GM23248 (cell line): ENCODE measurements at regions not wholly inside any gene's neighbourhood (a gene's known extent, or its start where the extent isn't known, plus 50 kb on each side); places are given as distances from the start of the nearest gene placed in this dataset.

Experiments
- DNase-seq: peaks from one replicate; pipeline ENCODE4 v3.0.0-alpha.2; 2015
- H2AFZ ChIP-seq: fragments of 200-600 bp; sonication (generic); 2 replicates; pipeline ENCODE4 v1.6.1; 2016; ENCODE audit warnings: antibody characterized with exemption
- H3F3A ChIP-seq: fragments of 200-600 bp; sonication (generic); 2 replicates; pipeline ENCODE4 v1.6.1; 2016; ENCODE audit warnings: mild to moderate bottlenecking, antibody characterized with exemption, mixed run types; ENCODE audit not compliant: insufficient read depth
- H3K27ac ChIP-seq: fragments of 200-600 bp; sonication (generic); 2 replicates; pipeline ENCODE4 v1.5.1; 2016; ENCODE audit warnings: mild to moderate bottlenecking
- H3K27me3 ChIP-seq: fragments of 200-600 bp; sonication (generic); replicated peaks from 2 replicates; pipeline ENCODE4 v1.6.1; 2016; ENCODE audit warnings: mild to moderate bottlenecking; ENCODE audit not compliant: insufficient read depth
- H3K36me3 ChIP-seq: fragments of 200-600 bp; sonication (generic); 2 replicates; pipeline ENCODE4 v1.6.1; 2016; ENCODE audit warnings: low read depth, mild to moderate bottlenecking
- H3K4me1 ChIP-seq: fragments of 200-600 bp; sonication (generic); 2 replicates; pipeline ENCODE4 v1.6.1; 2016; ENCODE audit warnings: mild to moderate bottlenecking; ENCODE audit not compliant: insufficient read depth
- H3K4me2 ChIP-seq: fragments of 200-600 bp; sonication (generic); one replicate; pipeline ENCODE4 v1.6.1; 2016; ENCODE audit warnings: mild to moderate bottlenecking; ENCODE audit not compliant: unreplicated experiment
- H3K4me3 ChIP-seq: fragments of 200-600 bp; sonication (generic); 2 replicates; pipeline ENCODE4 v1.5.1; 2016; ENCODE audit warnings: mild to moderate bottlenecking
- H3K79me2 ChIP-seq: fragments of 200-600 bp; sonication (generic); 2 replicates; pipeline ENCODE4 v1.6.1; 2016; ENCODE audit warnings: mild to moderate bottlenecking; ENCODE audit not compliant: insufficient read depth
- H3K9ac ChIP-seq: fragments of 200-600 bp; sonication (generic); 2 replicates; pipeline ENCODE4 v1.6.1; 2016; ENCODE audit warnings: mild to moderate bottlenecking
- H3K9me2 ChIP-seq: fragments of 200-600 bp; sonication (generic); 2 replicates; pipeline ENCODE4 v1.6.1; 2016; ENCODE audit warnings: mixed run types, mild to moderate bottlenecking, moderate library complexity; ENCODE audit not compliant: insufficient read depth
- H3K9me3 ChIP-seq: fragments of 200-600 bp; sonication (generic); one replicate; pipeline ENCODE4 v1.6.1; 2017; ENCODE audit warnings: low read depth
- H4K20me1 ChIP-seq: fragments of 200-600 bp; sonication (generic); 2 replicates; pipeline ENCODE4 v1.6.0; 2016; ENCODE audit not compliant: insufficient read depth
- EZH2 ChIP-seq: fragments of 200-600 bp; sonication (generic); IDR thresholded peaks from 2 replicates; pipeline ENCODE4 v1.6.1; 2018; ENCODE audit warnings: antibody characterized with exemption, mild to moderate bottlenecking; ENCODE audit not compliant: insufficient read depth, poor library complexity, severe bottlenecking
- EZH2phosphoT487 ChIP-seq: fragments of 200-600 bp; sonication (generic); IDR thresholded peaks from 2 replicates; pipeline ENCODE4 v1.6.1; 2018; ENCODE audit warnings: antibody characterized with exemption, moderate library complexity, mild to moderate bottlenecking, low read depth; ENCODE audit not compliant: insufficient read depth
- WGBS, 2 experiments: methylation state at CpG; one replicate each; pipeline ENCODE4 v1.1.6; 2015 to 2017; ENCODE audit warnings: low lambda C conversion rate in 2 of 2, low coverage in 1 of 2; ENCODE audit errors: missing lambda C conversion rate in 2 of 2; 5-methylcytosine and 5-hydroxymethylcytosine counted together
- in situ Hi-C: fragments of 300-500 bp; cut with MboI; formaldehyde crosslinking; loops from 2 replicates; pipeline ENCODE4 v1.15.0; 2020

GRCh38 chr2:12113412-12113811 is 367.0 kb downstream of the LPIN1 start:
- no peak overlapping the region for H3K4me2 ChIP-seq
- no peaks in the 10 kb centered on the region for H4K20me1 ChIP-seq
- no peaks in the 10 kb centered on the region for H3K9me3 ChIP-seq
- H2AFZ ChIP-seq: no peak overlapping the region
- no peaks in the 10 kb centered on the region for H3K9me2 ChIP-seq
- no peaks in the 10 kb centered on the region for H3K4me1 ChIP-seq
- H3F3A ChIP-seq: no peaks in the 10 kb centered on the region
- no peak for DNase-seq
- TF ChIP-seq EZH2phosphoT487 (no peak), EZH2 (no peak)
- no peak overlapping the region for H3K27ac ChIP-seq
- in situ Hi-C loops: no loop called here
- WGBS, 2 experiments: 91% methylated on average over 1 of the region's 1 CpG
- no peak overlapping the region for H3K4me3 ChIP-seq
- no peaks in the 10 kb centered on the region for H3K27me3 ChIP-seq
- no peaks in the 10 kb centered on the region for H3K79me2 ChIP-seq
- H3K36me3 ChIP-seq: no peaks in the 10 kb centered on the region
- H3K9ac ChIP-seq: no peak overlapping the region

- Histone ChIP-seq H3K4me3 (no peak overlapping the region), H3K27ac (no peak overlapping the region), H3K79me2 (no peaks in the 10 kb centered on the region), H3K27me3 (no peaks in the 10 kb centered on the region), H3K4me2 (no peak overlapping the region), H3K36me3 (no peaks in the 10 kb centered on the region), H4K20me1 (no peaks in the 10 kb centered on the region), H3K9ac (no peak overlapping the region), H3K9me3 (no peaks in the 10 kb centered on the region), H3K4me1 (peaks cover 7% of the 10 kb centered on the region), H3K9me2 (no peaks in the 10 kb centered on the region), H3F3A (peaks cover 12% of the 10 kb centered on the region), H2AFZ (no peak overlapping the region)
- no peak for DNase-seq
- TF ChIP-seq EZH2phosphoT487 (no peak), EZH2 (no peak)
- WGBS, 2 experiments: 28 to 44% methylated on average over 1 of the region's 1 CpG
- in situ Hi-C loops: no loop called here
Observed at GRCh38 chr2:12114816-12115215, 368.4 kb downstream of the LPIN1 start.

GRCh38 chr2:12116228-12116750 is 369.9 kb downstream of the LPIN1 start:
- H3K79me2 ChIP-seq: no peaks in the 10 kb centered on the region
- H3K27me3 ChIP-seq: no peaks in the 10 kb centered on the region
- H3K4me3 ChIP-seq: no peak overlapping the region
- H3K4me1 ChIP-seq: peaks cover 21% of the 10 kb centered on the region
- no peak overlapping the region for H3K4me2 ChIP-seq
- no peak overlapping the region for H3K27ac ChIP-seq
- no peaks in the 10 kb centered on the region for H3K9me2 ChIP-seq
- H2AFZ ChIP-seq: no peak overlapping the region
- no peak overlapping the region for H3K9ac ChIP-seq
- no peaks in the 10 kb centered on the region for H3K9me3 ChIP-seq
- in situ Hi-C loops: no loop called here
- DNase-seq: no peak
- no peaks in the 10 kb centered on the region for H4K20me1 ChIP-seq
- TF ChIP-seq EZH2: no peak
- TF ChIP-seq EZH2phosphoT487: no peak
- WGBS, 2 experiments: 79 to 84% methylated on average over 7 of the region's 7 CpGs
- H3F3A ChIP-seq: peaks cover 27% of the 10 kb centered on the region
- no peaks in the 10 kb centered on the region for H3K36me3 ChIP-seq

GRCh38 chr2:12119841-12120240 is 373.4 kb downstream of the LPIN1 start:
- Histone ChIP-seq H2AFZ (no peak overlapping the region), H3K27me3 (no peaks in the 10 kb centered on the region), H4K20me1 (no peaks in the 10 kb centered on the region), H3K36me3 (no peaks in the 10 kb centered on the region), H3K4me1 (peaks cover 21% of the 10 kb centered on the region), H3K4me3 (0 out of 2 replicates have a peak overlapping the region, but pooled peaks have one; percentile 5), H3F3A (peaks cover 32% of the 10 kb centered on the region), H3K9me2 (no peaks in the 10 kb centered on the region), H3K9ac (no peak overlapping the region), H3K79me2 (no peaks in the 10 kb centered on the region), H3K27ac (peak overlapping the region; percentile 43), H3K4me2 (peak overlapping the region; percentile 60), H3K9me3 (no peaks in the 10 kb centered on the region)
- no peak for TF ChIP-seq EZH2
- no peak for TF ChIP-seq EZH2phosphoT487
- in situ Hi-C loops: no loop called here
- DNase-seq: peak; percentile 79
